Lower leg skin (tissue), 3 donors: ENCODE measurements at regions not wholly inside any gene's neighbourhood (a gene's known extent, or its start where the extent isn't known, plus 50 kb on each side); places are given as distances from the start of the nearest gene placed in this dataset.

Experiments used
- CTCF ChIP-seq, 3 donors: fragments of 450-650 bp; IDR thresholded peaks; one replicate each; pipeline ENCODE4 v1.5.1; 2016; ENCODE audit warnings: antibody characterized with exemption in 3 of 3, mild to moderate bottlenecking in 3 of 3, moderate library complexity in 2 of 3
- POLR2A ChIP-seq, 2 donors: fragments of 450-650 bp; IDR thresholded peaks; one replicate each; pipeline ENCODE4 v1.6.1; 2016 to 2017; ENCODE audit warnings: antibody characterized with exemption in 2 of 2, mild to moderate bottlenecking in 1 of 2, moderate library complexity in 1 of 2

DNA sequence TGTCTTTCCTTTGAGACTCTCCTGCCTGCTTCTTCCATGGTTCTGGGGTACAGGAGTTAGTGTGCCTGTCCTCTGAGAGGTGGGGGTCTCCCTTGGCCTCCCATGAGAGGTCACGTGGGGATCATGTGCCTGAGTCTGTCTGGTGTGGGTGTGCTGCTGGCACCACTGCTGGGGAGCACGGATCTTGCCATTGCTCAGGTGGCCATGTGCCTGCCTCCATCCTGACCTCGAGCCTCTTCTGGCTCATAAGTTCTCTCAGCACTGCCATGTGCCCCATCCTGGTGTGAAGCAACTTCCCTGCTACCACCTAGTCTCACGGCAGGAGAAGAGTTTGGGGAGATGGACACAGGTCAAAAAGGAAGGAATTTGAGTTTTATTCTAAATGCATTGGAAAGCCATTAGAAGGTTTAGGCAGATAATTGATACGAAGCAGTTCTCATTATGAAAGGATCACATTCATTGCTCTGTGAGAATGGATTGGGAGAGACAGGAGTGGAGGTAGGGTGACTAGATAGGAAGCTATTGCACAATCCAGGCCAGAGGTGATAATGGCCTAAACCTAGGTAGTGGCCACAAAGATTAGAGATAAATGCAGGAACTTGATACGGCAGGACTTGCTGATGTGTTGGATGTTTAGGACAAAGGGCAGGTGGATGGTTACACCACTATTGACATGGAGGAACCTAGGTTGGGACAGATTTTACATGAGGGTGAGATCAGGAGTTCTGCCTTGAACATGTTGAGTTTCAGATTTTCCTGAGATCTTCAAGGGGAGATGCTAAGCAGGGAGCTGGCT is 173.0 kb upstream of the RORA start:
- TF ChIP-seq CTCF (IDR thresholded peaks at IDR 0.05) (no peak), POLR2A (IDR thresholded peaks at IDR 0.05) (no peak)
